ENCODE measurements at regions not wholly inside any gene's neighbourhood (a gene's known extent, or its start where the extent isn't known, plus 50 kb on each side); places are given as distances from the start of the nearest gene placed in this dataset.

- no peaks in the 10 kb centered on the region for H3K4me1 ChIP-seq
- no peaks in the 10 kb centered on the region for H3K36me3 ChIP-seq
- DNase-seq (ENCODE audit: low spot score), result no peak
- H3K27me3 ChIP-seq, result no peaks in the 10 kb centered on the region
- H3K4me3 ChIP-seq, result no peak overlapping the region
- no peaks in the 10 kb centered on the region for H3K9me3 ChIP-seq
- H3K27ac ChIP-seq, result no peak overlapping the region
- TF ChIP-seq, protein P1, sequence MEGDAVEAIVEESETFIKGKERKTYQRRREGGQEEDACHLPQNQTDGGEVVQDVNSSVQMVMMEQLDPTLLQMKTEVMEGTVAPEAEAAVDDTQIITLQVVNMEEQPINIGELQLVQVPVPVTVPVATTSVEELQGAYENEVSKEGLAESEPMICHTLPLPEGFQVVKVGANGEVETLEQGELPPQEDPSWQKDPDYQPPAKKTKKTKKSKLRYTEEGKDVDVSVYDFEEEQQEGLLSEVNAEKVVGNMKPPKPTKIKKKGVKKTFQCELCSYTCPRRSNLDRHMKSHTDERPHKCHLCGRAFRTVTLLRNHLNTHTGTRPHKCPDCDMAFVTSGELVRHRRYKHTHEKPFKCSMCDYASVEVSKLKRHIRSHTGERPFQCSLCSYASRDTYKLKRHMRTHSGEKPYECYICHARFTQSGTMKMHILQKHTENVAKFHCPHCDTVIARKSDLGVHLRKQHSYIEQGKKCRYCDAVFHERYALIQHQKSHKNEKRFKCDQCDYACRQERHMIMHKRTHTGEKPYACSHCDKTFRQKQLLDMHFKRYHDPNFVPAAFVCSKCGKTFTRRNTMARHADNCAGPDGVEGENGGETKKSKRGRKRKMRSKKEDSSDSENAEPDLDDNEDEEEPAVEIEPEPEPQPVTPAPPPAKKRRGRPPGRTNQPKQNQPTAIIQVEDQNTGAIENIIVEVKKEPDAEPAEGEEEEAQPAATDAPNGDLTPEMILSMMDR (IDR thresholded peaks at IDR 0.05), result no peak
Observed at GRCh38 chr5:61811052-61811451, 479.0 kb downstream of the ZSWIM6 start.

GRCh38 chr5:61813361-61813760, 481.3 kb downstream of the ZSWIM6 start:
- H3K9me3 ChIP-seq, result no peaks in the 10 kb centered on the region
- no peaks in the 10 kb centered on the region for H3K27me3 ChIP-seq
- no peak overlapping the region for H3K27ac ChIP-seq
- H3K4me1 ChIP-seq, result no peaks in the 10 kb centered on the region
- no peak overlapping the region for H3K4me3 ChIP-seq
- TF ChIP-seq, protein P1 (IDR thresholded peaks at IDR 0.05), result no peak
- H3K36me3 ChIP-seq, result no peaks in the 10 kb centered on the region
- DNase-seq (ENCODE audit: low spot score), result no peak

- Histone ChIP-seq H3K27me3 (no peaks in the 10 kb centered on the region), H3K4me3 (no peak overlapping the region), H3K27ac (no peak overlapping the region), H3K36me3 (no peaks in the 10 kb centered on the region), H3K9me3 (no peaks in the 10 kb centered on the region), H3K4me1 (no peaks in the 10 kb centered on the region)
- TF ChIP-seq, protein P1 (IDR thresholded peaks at IDR 0.05), result no peak
- no peak for DNase-seq (ENCODE audit: low spot score)
Observed at GRCh38 chr5:61815339-61815738, 483.3 kb downstream of the ZSWIM6 start.

- no peak overlapping the region for H3K4me3 ChIP-seq
- H3K9me3 ChIP-seq, result no peaks in the 10 kb centered on the region
- TF ChIP-seq, protein P1 (IDR thresholded peaks at IDR 0.05), result no peak
- no peaks in the 10 kb centered on the region for H3K27me3 ChIP-seq
- no peaks in the 10 kb centered on the region for H3K4me1 ChIP-seq
- H3K36me3 ChIP-seq, result no peaks in the 10 kb centered on the region
- H3K27ac ChIP-seq, result no peak overlapping the region
- DNase-seq (ENCODE audit: low spot score), result no peak
Observed at GRCh38 chr5:61816146-61816545, 484.1 kb downstream of the ZSWIM6 start.

DNA sequence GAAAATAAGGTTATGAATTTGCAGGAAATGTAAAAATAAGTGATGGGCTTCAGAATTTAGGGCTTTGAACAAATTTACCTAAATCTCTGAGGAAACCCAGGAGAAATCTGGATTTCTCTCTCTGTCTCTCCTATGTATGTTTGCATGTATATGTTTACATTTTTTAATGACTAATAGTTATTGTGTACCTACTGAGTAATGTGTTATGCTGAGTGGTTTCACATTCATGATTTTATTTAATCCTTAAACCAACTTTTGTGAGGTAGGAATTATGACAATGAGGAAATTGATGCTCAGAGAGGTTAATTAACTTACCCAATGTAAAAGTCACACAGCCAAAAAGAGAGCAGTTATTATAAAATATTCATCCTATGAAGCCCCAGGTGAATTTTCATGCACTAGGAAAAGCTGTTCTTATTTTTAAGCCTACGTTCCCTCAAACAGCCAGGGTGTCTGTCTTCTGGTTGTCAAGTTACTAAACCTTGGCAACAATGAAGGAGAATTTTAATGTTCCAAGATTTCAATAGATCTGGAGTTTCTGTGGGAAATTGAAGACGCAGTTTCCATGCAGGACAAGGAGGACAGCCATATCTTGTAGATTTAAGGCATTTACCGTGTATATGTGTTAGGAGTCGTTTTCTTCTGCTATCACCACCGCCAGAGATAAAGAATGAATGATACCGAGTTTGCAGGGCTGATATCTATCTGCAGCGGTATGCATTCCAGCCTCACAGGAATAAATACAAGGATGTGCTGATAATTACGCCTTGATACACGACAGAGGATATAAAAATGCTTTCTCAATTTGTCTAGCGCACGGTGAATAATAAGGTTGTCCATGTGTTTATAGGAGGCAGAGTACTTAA, 484.8 kb downstream of the ZSWIM6 start:
- no peak for DNase-seq (ENCODE audit: low spot score)
- no peak overlapping the region for H3K27ac ChIP-seq
- H3K4me1 ChIP-seq, result no peaks in the 10 kb centered on the region
- H3K27me3 ChIP-seq, result no peaks in the 10 kb centered on the region
- H3K4me3 ChIP-seq, result no peak overlapping the region
- no peaks in the 10 kb centered on the region for H3K36me3 ChIP-seq
- TF ChIP-seq, protein P1 (IDR thresholded peaks at IDR 0.05), result no peak
- H3K9me3 ChIP-seq, result no peaks in the 10 kb centered on the region
